Stimulated activated CD4-positive, alpha-beta T cell treated with anti-CD3 and anti-CD28 coated beads, Interleukin-4, amount 100 ng/mL, for 48 hours (primary cell): ENCODE measurements at regions not wholly inside any gene's neighbourhood (a gene's known extent, or its start where the extent isn't known, plus 50 kb on each side); places are given as distances from the start of the nearest gene placed in this dataset.
"Not testable (repeated sequence)": the region's sequence is repeated elsewhere in the genome, so short reads cannot be mapped to it uniquely, and the experiment has no call there.

ENCODE experiments used
- DNase-seq, 2 donors: peaks; one replicate each; pipeline ENCODE4 v3.0.0-alpha.2; 2020; ENCODE audit warnings: low read depth in 2 of 2

- DNase-seq = no peak
Observed at GRCh38 chr7:119937745-119938144, 335.2 kb upstream of the KCND2 start.

- DNase-seq = no peak
Observed at GRCh38 chr7:119943942-119944600, 328.9 kb upstream of the KCND2 start.

- no peak for DNase-seq
Observed at GRCh38 chr7:119944601-119944972, 328.4 kb upstream of the KCND2 start.

GRCh38 chr7:119945822-119946221, 327.2 kb upstream of the KCND2 start:
- DNase-seq = no peak

- no peak for DNase-seq
Observed at GRCh38 chr7:119949053-119949452, 323.9 kb upstream of the KCND2 start.

- not testable (repeated sequence) for DNase-seq
Observed at GRCh38 chr7:119950390-119951041, 322.5 kb upstream of the KCND2 start.

GRCh38 chr7:119951614-119952013, 321.4 kb upstream of the KCND2 start:
- not testable (repeated sequence) for DNase-seq

- no peak for DNase-seq
Observed at GRCh38 chr7:119957335-119957734, 315.6 kb upstream of the KCND2 start.

- no peak for DNase-seq
Observed at GRCh38 chr7:119959811-119960210, 313.2 kb upstream of the KCND2 start.

- DNase-seq = no peak
Observed at GRCh38 chr7:119963654-119964053, 309.3 kb upstream of the KCND2 start.

- no peak for DNase-seq
Observed at GRCh38 chr7:119964065-119964464, 308.9 kb upstream of the KCND2 start.

GRCh38 chr7:119964788-119965542, 308.0 kb upstream of the KCND2 start:
- no peak for DNase-seq

- DNase-seq = no peak
Observed at GRCh38 chr7:119967221-119967620, 305.8 kb upstream of the KCND2 start.

- DNase-seq = not testable (repeated sequence)
Observed at GRCh38 chr7:119968411-119968810, 304.6 kb upstream of the KCND2 start.

- no peak for DNase-seq
Observed at GRCh38 chr7:119969054-119969453, 303.9 kb upstream of the KCND2 start.

GRCh38 chr7:119969763-119970162, 303.2 kb upstream of the KCND2 start:
- DNase-seq = no peak

- DNase-seq = no peak
Observed at GRCh38 chr7:119974972-119975371, 298.0 kb upstream of the KCND2 start.

- no peak for DNase-seq
Observed at GRCh38 chr7:119982884-119983283, 290.1 kb upstream of the KCND2 start.

GRCh38 chr7:119983468-119983867, 289.5 kb upstream of the KCND2 start:
- no peak for DNase-seq

- DNase-seq = no peak
Observed at GRCh38 chr7:119984247-119984646, 288.7 kb upstream of the KCND2 start.

GRCh38 chr7:119988401-119988800, 284.6 kb upstream of the KCND2 start:
- DNase-seq = no peak

GRCh38 chr7:119994928-119995327, 278.0 kb upstream of the KCND2 start:
- DNase-seq = no peak

- DNase-seq = no peak
Observed at GRCh38 chr7:119996634-119997033, 276.3 kb upstream of the KCND2 start.
